Progenitor cell of endocrine pancreas (in vitro differentiated cells): ENCODE measurements at regions not wholly inside any gene's neighbourhood (a gene's known extent, or its start where the extent isn't known, plus 50 kb on each side); places are given as distances from the start of the nearest gene placed in this dataset.

Experiments used
- DNase-seq: peaks from one replicate; pipeline ENCODE4 v3.0.0; 2021; ENCODE audit warnings: low spot score; ENCODE audit not compliant: unreplicated experiment
- H3K27ac Mint-ChIP-seq: 2 replicates; pipeline ENCODE4 v1.8.0; 2021; ENCODE audit warnings: mild to moderate bottlenecking, moderate library complexity, mixed read lengths
- H3K27me3 Mint-ChIP-seq: 2 replicates; pipeline ENCODE4 v1.8.0; 2021; ENCODE audit warnings: mixed read lengths
- H3K36me3 Mint-ChIP-seq: 2 replicates; pipeline ENCODE4 v1.8.0; 2022; ENCODE audit warnings: mixed read lengths; ENCODE audit not compliant: insufficient read depth
- H3K4me1 Mint-ChIP-seq: 2 replicates; pipeline ENCODE4 v1.8.0; 2021; ENCODE audit warnings: low read depth, mixed read lengths
- H3K4me3 Mint-ChIP-seq: 2 replicates; pipeline ENCODE4 v1.8.0; 2021; ENCODE audit warnings: low read depth, mild to moderate bottlenecking, moderate library complexity, mixed read lengths
- H3K9me3 Mint-ChIP-seq: 2 replicates; pipeline ENCODE4 v1.8.0; 2021; ENCODE audit warnings: low read depth, mixed read lengths
- TF ChIP-seq, protein P1 (sequence below): fragments of 200-600 bp; sonication (generic); IDR thresholded peaks from one replicate; pipeline ENCODE4 v1.5.0; 2021; ENCODE audit warnings: antibody characterized with exemption, mild to moderate bottlenecking; ENCODE audit not compliant: unreplicated experiment

DNA sequence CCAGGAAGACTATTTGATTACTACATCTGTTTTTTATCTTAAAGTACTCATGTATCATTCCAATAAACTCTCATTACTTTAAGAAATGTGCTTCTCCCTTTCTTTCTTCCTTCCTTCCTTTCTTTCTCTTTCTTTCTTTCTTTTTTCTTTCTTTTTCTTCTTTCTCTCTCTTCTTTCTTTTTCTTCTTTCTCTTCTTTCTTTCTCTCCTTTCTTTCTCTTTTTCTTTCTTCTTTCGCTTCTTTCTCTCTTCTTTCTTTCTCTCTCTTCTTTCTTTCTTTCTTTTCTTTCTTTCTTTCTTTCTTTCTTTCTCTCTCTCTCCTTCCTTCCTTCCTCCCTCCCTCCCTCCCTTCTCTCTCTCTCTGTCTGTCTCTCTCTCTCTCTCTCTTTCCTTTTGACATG is 298.6 kb upstream of the ANKH start:
- peaks cover 13% of the 10 kb centered on the region for H3K27me3 Mint-ChIP-seq
- TF ChIP-seq, protein P1, sequence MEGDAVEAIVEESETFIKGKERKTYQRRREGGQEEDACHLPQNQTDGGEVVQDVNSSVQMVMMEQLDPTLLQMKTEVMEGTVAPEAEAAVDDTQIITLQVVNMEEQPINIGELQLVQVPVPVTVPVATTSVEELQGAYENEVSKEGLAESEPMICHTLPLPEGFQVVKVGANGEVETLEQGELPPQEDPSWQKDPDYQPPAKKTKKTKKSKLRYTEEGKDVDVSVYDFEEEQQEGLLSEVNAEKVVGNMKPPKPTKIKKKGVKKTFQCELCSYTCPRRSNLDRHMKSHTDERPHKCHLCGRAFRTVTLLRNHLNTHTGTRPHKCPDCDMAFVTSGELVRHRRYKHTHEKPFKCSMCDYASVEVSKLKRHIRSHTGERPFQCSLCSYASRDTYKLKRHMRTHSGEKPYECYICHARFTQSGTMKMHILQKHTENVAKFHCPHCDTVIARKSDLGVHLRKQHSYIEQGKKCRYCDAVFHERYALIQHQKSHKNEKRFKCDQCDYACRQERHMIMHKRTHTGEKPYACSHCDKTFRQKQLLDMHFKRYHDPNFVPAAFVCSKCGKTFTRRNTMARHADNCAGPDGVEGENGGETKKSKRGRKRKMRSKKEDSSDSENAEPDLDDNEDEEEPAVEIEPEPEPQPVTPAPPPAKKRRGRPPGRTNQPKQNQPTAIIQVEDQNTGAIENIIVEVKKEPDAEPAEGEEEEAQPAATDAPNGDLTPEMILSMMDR = no peak
- DNase-seq = no peak
- H3K27ac Mint-ChIP-seq = no peak overlapping the region
- H3K36me3 Mint-ChIP-seq = no peaks in the 10 kb centered on the region
- peaks cover 3% of the 10 kb centered on the region for H3K4me1 Mint-ChIP-seq
- peaks cover 14% of the 10 kb centered on the region for H3K9me3 Mint-ChIP-seq
- H3K4me3 Mint-ChIP-seq = no peak overlapping the region

DNA sequence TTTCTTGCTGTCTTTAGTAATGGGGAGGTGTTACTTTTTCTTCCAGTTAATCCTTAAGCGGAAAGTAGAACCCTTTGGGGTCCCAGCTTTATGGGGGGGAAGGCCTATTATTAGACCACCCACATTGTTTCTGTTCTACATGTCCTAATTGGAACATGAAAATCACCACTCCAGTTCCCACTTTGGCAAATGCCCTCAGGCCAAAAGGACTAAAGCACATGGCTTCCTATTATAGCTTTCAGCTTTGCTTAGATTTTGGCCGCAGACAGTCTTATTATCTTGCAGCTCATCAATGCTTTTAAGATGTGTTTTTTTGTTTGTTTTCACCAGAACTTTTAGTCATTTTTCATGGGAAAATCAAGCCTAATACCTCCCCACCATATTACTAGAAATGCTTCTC is 296.8 kb upstream of the ANKH start:
- H3K27ac Mint-ChIP-seq = no peak overlapping the region
- no peak for DNase-seq
- no peak overlapping the region for H3K4me3 Mint-ChIP-seq
- peaks cover 13% of the 10 kb centered on the region for H3K27me3 Mint-ChIP-seq
- TF ChIP-seq, protein P1 = no peak
- peaks cover 14% of the 10 kb centered on the region for H3K9me3 Mint-ChIP-seq
- H3K36me3 Mint-ChIP-seq = no peaks in the 10 kb centered on the region
- H3K4me1 Mint-ChIP-seq = no peaks in the 10 kb centered on the region

DNA sequence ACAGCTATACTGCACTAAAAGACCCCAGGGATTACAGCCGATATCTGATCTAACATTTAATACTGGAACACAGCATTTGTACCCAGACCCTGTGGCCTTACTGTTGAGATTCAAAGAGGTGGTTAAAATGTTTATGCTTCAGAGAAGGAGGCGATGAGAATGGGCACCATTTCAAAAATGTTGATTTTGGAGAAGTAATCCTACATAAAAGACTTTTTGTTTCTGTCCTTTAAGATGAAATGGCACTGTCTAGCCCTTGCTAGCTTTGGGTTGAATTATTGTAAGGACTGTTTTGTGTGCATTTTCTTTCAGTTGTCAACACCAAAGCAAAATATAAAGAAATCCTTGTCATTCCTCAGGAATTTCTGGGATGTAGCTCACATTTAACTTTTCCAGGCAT is 288.5 kb upstream of the ANKH start:
- Mint-ChIP-seq H3K4me1 (no peaks in the 10 kb centered on the region), H3K27ac (no peak overlapping the region), H3K36me3 (no peaks in the 10 kb centered on the region), H3K4me3 (no peak overlapping the region), H3K27me3 (peaks cover 3% of the 10 kb centered on the region), H3K9me3 (peaks cover 5% of the 10 kb centered on the region)
- TF ChIP-seq, protein P1 = no peak
- DNase-seq = no peak

DNA sequence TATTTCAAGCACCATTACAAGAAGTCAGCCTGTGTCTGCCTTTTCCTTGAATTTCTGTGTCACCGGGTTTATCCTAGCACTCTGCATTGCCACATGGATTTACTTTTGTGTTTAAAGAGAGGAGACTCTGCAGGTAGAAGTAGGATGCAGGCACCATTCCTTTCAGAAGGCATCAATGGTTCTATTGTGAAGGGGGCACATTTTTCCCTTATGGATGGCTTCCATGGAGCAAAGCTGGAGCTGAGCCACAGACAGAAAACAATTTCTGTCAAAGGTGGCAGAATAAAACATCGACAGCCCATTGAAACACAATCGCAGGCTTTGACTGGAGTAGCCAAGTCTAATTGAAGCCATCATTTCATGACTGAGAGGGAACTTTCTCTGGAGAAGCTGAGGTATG is 288.0 kb upstream of the ANKH start:
- no peaks in the 10 kb centered on the region for H3K36me3 Mint-ChIP-seq
- H3K4me3 Mint-ChIP-seq = no peak overlapping the region
- H3K4me1 Mint-ChIP-seq = no peaks in the 10 kb centered on the region
- peaks cover 2% of the 10 kb centered on the region for H3K9me3 Mint-ChIP-seq
- H3K27me3 Mint-ChIP-seq = peaks cover 3% of the 10 kb centered on the region
- DNase-seq = no peak
- TF ChIP-seq, protein P1 = no peak
- no peak overlapping the region for H3K27ac Mint-ChIP-seq

DNA sequence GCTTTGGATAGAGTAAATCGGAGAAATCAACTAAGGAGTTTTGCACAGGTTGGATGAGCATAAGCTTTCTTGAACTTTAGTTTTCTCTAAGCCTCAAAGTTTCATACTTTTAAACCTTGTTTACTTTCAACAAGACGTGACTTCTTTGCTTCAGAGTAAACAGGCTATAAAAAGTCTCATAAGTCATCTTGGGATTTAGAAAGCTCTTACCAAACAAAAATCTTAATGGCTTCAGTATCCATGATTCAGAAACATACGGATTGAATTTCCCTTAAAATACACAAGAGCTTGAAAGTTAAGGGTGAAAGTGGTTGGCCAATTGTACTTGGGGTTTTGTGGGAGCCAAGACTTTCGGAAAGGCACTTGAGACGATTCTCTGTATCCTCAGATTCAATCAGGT is 270.9 kb upstream of the ANKH start:
- Mint-ChIP-seq H3K27ac (no peak overlapping the region), H3K27me3 (no peaks in the 10 kb centered on the region), H3K36me3 (no peaks in the 10 kb centered on the region), H3K4me1 (no peaks in the 10 kb centered on the region), H3K4me3 (no peak overlapping the region), H3K9me3 (no peaks in the 10 kb centered on the region)
- TF ChIP-seq, protein P1 = no peak
- no peak for DNase-seq
